K562 (cell line): ENCODE measurements at regions not wholly inside any gene's neighbourhood (a gene's known extent, or its start where the extent isn't known, plus 50 kb on each side); places are given as distances from the start of the nearest gene placed in this dataset.

Experiments
- CTCF ChIP-seq, 3 experiments: IDR thresholded peaks in 2 of 3; conservative IDR thresholded peaks in 1 of 3; 2 replicates each; pipeline ENCODE4 v1.5.1; 2011 to 2012; ENCODE audit warnings: low read length in 3 of 3, mild to moderate bottlenecking in 3 of 3, control low read depth in 2 of 3, improper control_type of control experiment in 1 of 3, inconsistent platforms in 1 of 3, low read depth in 1 of 3, mixed read lengths in 1 of 3, moderate library complexity in 1 of 3; ENCODE audit not compliant: insufficient read depth in 2 of 3
- DPF2 ChIP-seq: fragments of 450-650 bp; IDR thresholded peaks from 2 replicates; pipeline ENCODE4 v1.6.1; 2016
- E2F8 ChIP-seq: fragments of 450-650 bp; IDR thresholded peaks from 2 replicates; pipeline ENCODE4 v1.7.1; 2018; ENCODE audit warnings: mild to moderate bottlenecking, low read depth; ENCODE audit not compliant: partially characterized antibody
- EP300 ChIP-seq: IDR thresholded peaks from 2 replicates; pipeline ENCODE4 v1.6.1; 2012; ENCODE audit warnings: low read length, improper control_type of control experiment
- HDAC1 ChIP-seq, 2 experiments: fragments of 450-650 bp; IDR thresholded peaks; 2 replicates each; pipeline ENCODE4 v1.6.1; 2016 to 2017; ENCODE audit warnings: inconsistent platforms in 1 of 2, mild to moderate bottlenecking in 1 of 2, moderate library complexity in 1 of 2
- MEF2D ChIP-seq: conservative IDR thresholded peaks from 2 replicates; pipeline ENCODE4 v1.6.1; 2016; ENCODE audit warnings: low read depth, missing genetic modification characterization, missing compliant biosample characterization
- MEIS2 ChIP-seq: fragments of 450-650 bp; IDR thresholded peaks from 2 replicates; pipeline ENCODE4 v1.6.1; 2014; ENCODE audit warnings: mild to moderate bottlenecking; ENCODE audit not compliant: partially characterized antibody
- MTA3 ChIP-seq: fragments of 450-650 bp; formaldehyde crosslinking; IDR thresholded peaks from 2 replicates; pipeline ENCODE4 v1.6.1; 2017; ENCODE audit warnings: mild to moderate bottlenecking, borderline replicate concordance
- NR2C2 ChIP-seq, 2 experiments: fragments of 200-800 bp in 1 of 2; sonication (Bioruptor generic) in 1 of 2; sonication (generic) in 1 of 2; formaldehyde crosslinking in 1 of 2; IDR thresholded peaks; 2 replicates each; pipeline versions ENCODE4 v1.6.1 to v1.8.0; 2016 to 2022; ENCODE audit warnings: mild to moderate bottlenecking in 1 of 2, missing compliant biosample characterization in 1 of 2, missing genetic modification characterization in 1 of 2, missing genetic modification reagents in 1 of 2
- NR3C1 ChIP-seq: sonication (generic); formaldehyde crosslinking; IDR thresholded peaks from 2 replicates; pipeline ENCODE4 v1.8.1; 2022; ENCODE audit warnings: missing genetic modification reagents
- POLR2A ChIP-seq: fragments of 450-650 bp; conservative IDR thresholded peaks from 2 replicates; pipeline ENCODE4 v1.6.1; 2016
- SMARCE1 ChIP-seq: fragments of 450-650 bp; IDR thresholded peaks from 2 replicates; pipeline ENCODE4 v1.7.1; 2016; ENCODE audit warnings: mild to moderate bottlenecking
- USF2 ChIP-seq: sonication (generic); formaldehyde crosslinking; IDR thresholded peaks from 2 replicates; pipeline ENCODE4 v1.5.0; 2020; ENCODE audit warnings: missing genetic modification reagents

- TF ChIP-seq E2F8, result no peak
- TF ChIP-seq EP300, result no peak
- TF ChIP-seq SMARCE1, result no peak
- TF ChIP-seq NR3C1, result no peak
- no peak for TF ChIP-seq MEIS2
- TF ChIP-seq MTA3, result no peak
- TF ChIP-seq NR2C2 (CRISPR knock-in tag; IDR thresholded peaks at IDR 0.05), result no peak
- no peak for TF ChIP-seq NR2C2 (tag; IDR thresholded peaks at IDR 0.05)
- no peak for TF ChIP-seq MEF2D
- TF ChIP-seq CTCF (IDR thresholded peaks at IDR 0.05 in 2 of 3, conservative IDR thresholded peaks at IDR 0.05 in 1 of 3; ENCODE audit: insufficient read depth in 2 of 3, low read depth in 1 of 3, low read length in 3 of 3), result no peak
- TF ChIP-seq POLR2A, result no peak
- TF ChIP-seq DPF2, result no peak
- no peak for TF ChIP-seq HDAC1 (IDR thresholded peaks at IDR 0.05)
- TF ChIP-seq USF2 (CRISPR knock-in tag), result no peak
Measured at GRCh38 chr7:67678419-67678818, 681.8 kb downstream of the TYW1 start.
